Thyroid gland (tissue), 4 donors: ENCODE measurements at regions not wholly inside any gene's neighbourhood (a gene's known extent, or its start where the extent isn't known, plus 50 kb on each side); places are given as distances from the start of the nearest gene placed in this dataset.

Experiments used
- POLR2A ChIP-seq, 2 donors: fragments of 450-650 bp; IDR thresholded peaks; one replicate each; pipeline ENCODE4 v1.6.1; 2017; ENCODE audit warnings: antibody characterized with exemption in 2 of 2, mild to moderate bottlenecking in 2 of 2, moderate library complexity in 1 of 2
- TF ChIP-seq, protein P1 (sequence below), 6 experiments: fragments of 200-600 bp in 3 of 6; fragments of 450-650 bp in 3 of 6; sonication (generic) in 3 of 6; IDR thresholded peaks; one replicate each; pipeline ENCODE4 v1.5.1; 2016 to 2019; ENCODE audit warnings: antibody characterized with exemption in 6 of 6, mild to moderate bottlenecking in 2 of 6, inconsistent platforms in 1 of 6, moderate library complexity in 1 of 6

DNA sequence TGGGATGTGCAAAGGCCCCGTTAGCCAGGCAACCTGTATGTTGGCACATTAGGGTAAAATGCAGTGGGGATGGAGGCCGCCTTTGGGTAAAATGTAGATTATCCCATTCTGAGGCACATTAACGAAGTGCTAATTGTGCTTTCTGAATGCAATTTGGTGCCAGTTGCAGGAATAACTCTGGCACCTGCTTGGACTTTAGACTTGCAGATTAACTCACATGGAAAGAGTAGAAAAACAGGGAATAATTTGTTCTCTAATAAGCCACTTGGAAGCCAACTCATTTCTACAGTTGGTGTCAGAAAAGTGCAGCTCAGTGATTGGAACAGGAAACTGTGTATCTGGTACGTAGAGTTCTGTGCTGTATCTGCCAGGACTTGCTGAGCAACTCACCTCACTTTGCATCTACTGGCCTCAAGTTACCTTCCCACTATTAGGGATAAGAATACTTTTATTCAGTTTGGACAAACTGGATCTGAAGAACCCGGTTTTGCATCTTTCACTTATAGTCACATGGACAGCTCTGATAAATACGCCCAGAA lies 377.4 kb upstream of the PODXL start:
- TF ChIP-seq, protein P1, sequence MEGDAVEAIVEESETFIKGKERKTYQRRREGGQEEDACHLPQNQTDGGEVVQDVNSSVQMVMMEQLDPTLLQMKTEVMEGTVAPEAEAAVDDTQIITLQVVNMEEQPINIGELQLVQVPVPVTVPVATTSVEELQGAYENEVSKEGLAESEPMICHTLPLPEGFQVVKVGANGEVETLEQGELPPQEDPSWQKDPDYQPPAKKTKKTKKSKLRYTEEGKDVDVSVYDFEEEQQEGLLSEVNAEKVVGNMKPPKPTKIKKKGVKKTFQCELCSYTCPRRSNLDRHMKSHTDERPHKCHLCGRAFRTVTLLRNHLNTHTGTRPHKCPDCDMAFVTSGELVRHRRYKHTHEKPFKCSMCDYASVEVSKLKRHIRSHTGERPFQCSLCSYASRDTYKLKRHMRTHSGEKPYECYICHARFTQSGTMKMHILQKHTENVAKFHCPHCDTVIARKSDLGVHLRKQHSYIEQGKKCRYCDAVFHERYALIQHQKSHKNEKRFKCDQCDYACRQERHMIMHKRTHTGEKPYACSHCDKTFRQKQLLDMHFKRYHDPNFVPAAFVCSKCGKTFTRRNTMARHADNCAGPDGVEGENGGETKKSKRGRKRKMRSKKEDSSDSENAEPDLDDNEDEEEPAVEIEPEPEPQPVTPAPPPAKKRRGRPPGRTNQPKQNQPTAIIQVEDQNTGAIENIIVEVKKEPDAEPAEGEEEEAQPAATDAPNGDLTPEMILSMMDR (IDR thresholded peaks at IDR 0.05): no peak
- no peak for TF ChIP-seq POLR2A (IDR thresholded peaks at IDR 0.05)
